ENCODE measurements at regions not wholly inside any gene's neighbourhood (a gene's known extent, or its start where the extent isn't known, plus 50 kb on each side); places are given as distances from the start of the nearest gene placed in this dataset.

- TF ChIP-seq, protein P1, sequence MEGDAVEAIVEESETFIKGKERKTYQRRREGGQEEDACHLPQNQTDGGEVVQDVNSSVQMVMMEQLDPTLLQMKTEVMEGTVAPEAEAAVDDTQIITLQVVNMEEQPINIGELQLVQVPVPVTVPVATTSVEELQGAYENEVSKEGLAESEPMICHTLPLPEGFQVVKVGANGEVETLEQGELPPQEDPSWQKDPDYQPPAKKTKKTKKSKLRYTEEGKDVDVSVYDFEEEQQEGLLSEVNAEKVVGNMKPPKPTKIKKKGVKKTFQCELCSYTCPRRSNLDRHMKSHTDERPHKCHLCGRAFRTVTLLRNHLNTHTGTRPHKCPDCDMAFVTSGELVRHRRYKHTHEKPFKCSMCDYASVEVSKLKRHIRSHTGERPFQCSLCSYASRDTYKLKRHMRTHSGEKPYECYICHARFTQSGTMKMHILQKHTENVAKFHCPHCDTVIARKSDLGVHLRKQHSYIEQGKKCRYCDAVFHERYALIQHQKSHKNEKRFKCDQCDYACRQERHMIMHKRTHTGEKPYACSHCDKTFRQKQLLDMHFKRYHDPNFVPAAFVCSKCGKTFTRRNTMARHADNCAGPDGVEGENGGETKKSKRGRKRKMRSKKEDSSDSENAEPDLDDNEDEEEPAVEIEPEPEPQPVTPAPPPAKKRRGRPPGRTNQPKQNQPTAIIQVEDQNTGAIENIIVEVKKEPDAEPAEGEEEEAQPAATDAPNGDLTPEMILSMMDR (IDR thresholded peaks at IDR 0.05): no peak
- no peak for TF ChIP-seq POLR2A (IDR thresholded peaks at IDR 0.05)
Observed at GRCh38 chr4:164595751-164596150, 158.2 kb upstream of the SMIM31 start.

All from heart left ventricle (tissue), 13 donors.